ENCODE measurements at regions not wholly inside any gene's neighbourhood (a gene's known extent, or its start where the extent isn't known, plus 50 kb on each side); places are given as distances from the start of the nearest gene placed in this dataset.

DNA sequence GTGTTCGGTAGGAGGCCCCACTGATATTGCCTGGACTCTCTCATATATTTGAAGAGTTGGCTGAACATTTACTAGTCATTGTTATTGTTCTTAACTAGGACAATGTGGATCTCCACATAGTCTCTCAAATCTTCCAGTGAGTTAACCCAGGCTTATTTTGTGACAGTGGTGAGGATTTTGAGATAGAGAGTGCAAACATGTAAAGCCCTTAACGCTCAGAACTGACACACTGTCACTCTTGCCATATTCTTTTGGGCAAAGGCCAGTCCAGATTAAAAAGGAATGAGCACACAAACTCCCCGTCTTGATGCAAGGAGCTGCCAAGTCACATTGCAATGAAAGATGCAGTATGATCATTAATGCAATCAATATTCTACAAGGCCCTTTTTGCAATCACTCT is 431.9 kb upstream of the AZI2 start (continued):
- TF ChIP-seq ZNF274 (IDR thresholded peaks at IDR 0.05; ENCODE audit: low read depth, low read length) (no peak), YY1 (IDR thresholded peaks at IDR 0.05; ENCODE audit: extremely low read depth, insufficient replicate concordance, low read depth, low read length) (no peak), SRF (IDR thresholded peaks at IDR 0.05; ENCODE audit: low read depth) (no peak), ZFX (IDR thresholded peaks at IDR 0.05) (no peak)
- TF ChIP-seq, protein P1, sequence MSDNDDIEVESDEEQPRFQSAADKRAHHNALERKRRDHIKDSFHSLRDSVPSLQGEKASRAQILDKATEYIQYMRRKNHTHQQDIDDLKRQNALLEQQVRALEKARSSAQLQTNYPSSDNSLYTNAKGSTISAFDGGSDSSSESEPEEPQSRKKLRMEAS (IDR thresholded peaks at IDR 0.05): no peak
- TF ChIP-seq, protein P2, sequence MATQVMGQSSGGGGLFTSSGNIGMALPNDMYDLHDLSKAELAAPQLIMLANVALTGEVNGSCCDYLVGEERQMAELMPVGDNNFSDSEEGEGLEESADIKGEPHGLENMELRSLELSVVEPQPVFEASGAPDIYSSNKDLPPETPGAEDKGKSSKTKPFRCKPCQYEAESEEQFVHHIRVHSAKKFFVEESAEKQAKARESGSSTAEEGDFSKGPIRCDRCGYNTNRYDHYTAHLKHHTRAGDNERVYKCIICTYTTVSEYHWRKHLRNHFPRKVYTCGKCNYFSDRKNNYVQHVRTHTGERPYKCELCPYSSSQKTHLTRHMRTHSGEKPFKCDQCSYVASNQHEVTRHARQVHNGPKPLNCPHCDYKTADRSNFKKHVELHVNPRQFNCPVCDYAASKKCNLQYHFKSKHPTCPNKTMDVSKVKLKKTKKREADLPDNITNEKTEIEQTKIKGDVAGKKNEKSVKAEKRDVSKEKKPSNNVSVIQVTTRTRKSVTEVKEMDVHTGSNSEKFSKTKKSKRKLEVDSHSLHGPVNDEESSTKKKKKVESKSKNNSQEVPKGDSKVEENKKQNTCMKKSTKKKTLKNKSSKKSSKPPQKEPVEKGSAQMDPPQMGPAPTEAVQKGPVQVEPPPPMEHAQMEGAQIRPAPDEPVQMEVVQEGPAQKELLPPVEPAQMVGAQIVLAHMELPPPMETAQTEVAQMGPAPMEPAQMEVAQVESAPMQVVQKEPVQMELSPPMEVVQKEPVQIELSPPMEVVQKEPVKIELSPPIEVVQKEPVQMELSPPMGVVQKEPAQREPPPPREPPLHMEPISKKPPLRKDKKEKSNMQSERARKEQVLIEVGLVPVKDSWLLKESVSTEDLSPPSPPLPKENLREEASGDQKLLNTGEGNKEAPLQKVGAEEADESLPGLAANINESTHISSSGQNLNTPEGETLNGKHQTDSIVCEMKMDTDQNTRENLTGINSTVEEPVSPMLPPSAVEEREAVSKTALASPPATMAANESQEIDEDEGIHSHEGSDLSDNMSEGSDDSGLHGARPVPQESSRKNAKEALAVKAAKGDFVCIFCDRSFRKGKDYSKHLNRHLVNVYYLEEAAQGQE (IDR thresholded peaks at IDR 0.05; ENCODE audit: low read depth): no peak

DNA sequence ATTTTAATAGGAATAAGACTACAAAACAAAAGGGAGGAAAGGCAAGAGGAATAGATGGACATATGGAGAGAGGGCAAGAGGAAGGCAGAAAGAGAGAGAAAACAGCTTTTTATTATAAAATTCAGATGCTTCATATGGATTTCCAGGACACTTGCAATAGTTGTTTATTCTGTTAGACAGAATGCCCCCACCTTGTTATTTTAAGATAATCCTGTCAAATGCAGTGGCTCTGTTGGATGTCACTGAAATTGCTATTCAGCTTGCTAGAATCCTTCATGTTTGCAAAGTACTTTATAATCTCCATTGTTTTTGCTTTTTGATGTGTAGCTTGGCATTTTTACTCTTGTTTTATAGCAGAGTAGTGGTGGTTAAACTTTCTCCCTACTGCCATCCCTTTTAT is 432.4 kb upstream of the AZI2 start:
- Histone ChIP-seq H3K27ac (ENCODE audit: low read depth, low read length) (no peak overlapping the region), H3K4me1 (ENCODE audit: control insufficient read depth in 1 of 2, insufficient read depth in 2 of 2, low read length in 2 of 2) (no peaks in the 10 kb centered on the region), H3K79me2 (ENCODE audit: insufficient read depth, low read length) (no peaks in the 10 kb centered on the region), H2AFZ (ENCODE audit: low read depth, low read length, poor library complexity, severe bottlenecking) (no peak overlapping the region), H3K4me2 (ENCODE audit: low read length) (no peak overlapping the region), H3K27me3 (ENCODE audit: insufficient read depth, low read length) (no peaks in the 10 kb centered on the region), H3K4me3 (replicated peaks in 1 of 2; ENCODE audit: low read depth in 1 of 2, low read length in 2 of 2) (no peak overlapping the region), H3K36me3 (ENCODE audit: control insufficient read depth in 1 of 2, insufficient read depth in 2 of 2, low read length in 2 of 2) (no peaks in the 10 kb centered on the region), H3K9me2 (ENCODE audit: insufficient read depth) (no peaks in the 10 kb centered on the region), H3K9ac (ENCODE audit: low read length) (no peak overlapping the region), H4K20me1 (ENCODE audit: insufficient read depth) (no peaks in the 10 kb centered on the region), H3K9me3 (ENCODE audit: control insufficient read depth in 1 of 2, insufficient read depth in 1 of 2, low read depth in 1 of 2, low read length in 2 of 2) (no peaks in the 10 kb centered on the region)
- ChIA-PET CTCF (no interaction called here), POLR2A (no interaction called here), RAD21 (ENCODE audit: low non-redundant PET in 1 of 2, low total read pairs in 2 of 2, uncharacterized antibody in 2 of 2, unreplicated experiment in 2 of 2) (no interaction called here)
- intact Hi-C loops (cut with micrococcal nuclease): no loop called here
- ATAC-seq: no peak
- BruUV-seq (replicated peaks): no TSS peak
- DNase-seq (ENCODE audit: low read depth, low spot score): no peak
- TF ChIP-seq ELF1 (IDR thresholded peaks at IDR 0.05; ENCODE audit: borderline replicate concordance, low read depth) (no peak), YY1 (IDR thresholded peaks at IDR 0.05; ENCODE audit: extremely low read depth, insufficient replicate concordance, low read depth, low read length) (no peak), POLR2AphosphoS5 (IDR thresholded peaks at IDR 0.05; ENCODE audit: low read depth, low read length) (no peak), CEBPB (IDR thresholded peaks at IDR 0.05; ENCODE audit: low read depth) (no peak), TCF7L2 (IDR thresholded peaks at IDR 0.05; ENCODE audit: borderline replicate concordance, extremely low read depth, insufficient read depth, insufficient read length) (no peak), RAD21 (IDR thresholded peaks at IDR 0.05; ENCODE audit: low read depth) (no peak), ZNF274 (IDR thresholded peaks at IDR 0.05; ENCODE audit: low read depth, low read length) (no peak), FOSL1 (IDR thresholded peaks at IDR 0.05; ENCODE audit: low read depth) (no peak), CBX3 (IDR thresholded peaks at IDR 0.05; ENCODE audit: low read depth) (no peak), SP1 (IDR thresholded peaks at IDR 0.05; ENCODE audit: low read depth) (no peak)
- TF ChIP-seq, protein P2 (IDR thresholded peaks at IDR 0.05; ENCODE audit: low read depth): no peak
- TF ChIP-seq, protein P3, sequence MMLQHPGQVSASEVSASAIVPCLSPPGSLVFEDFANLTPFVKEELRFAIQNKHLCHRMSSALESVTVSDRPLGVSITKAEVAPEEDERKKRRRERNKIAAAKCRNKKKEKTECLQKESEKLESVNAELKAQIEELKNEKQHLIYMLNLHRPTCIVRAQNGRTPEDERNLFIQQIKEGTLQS (IDR thresholded peaks at IDR 0.05): no peak
- TF ChIP-seq, protein P1 (IDR thresholded peaks at IDR 0.05): no peak

Data from HCT116 (cell line).